IMR-90 (cell line): ENCODE measurements at regions not wholly inside any gene's neighbourhood (a gene's known extent, or its start where the extent isn't known, plus 50 kb on each side); places are given as distances from the start of the nearest gene placed in this dataset.

Experiments used
- BHLHE40 ChIP-seq: fragments of 150-350 bp; IDR thresholded peaks from 2 replicates; pipeline ENCODE4 v1.6.1; 2016; ENCODE audit warnings: mild to moderate bottlenecking, low read depth, low read length
- CEBPB ChIP-seq: IDR thresholded peaks from 2 replicates; pipeline ENCODE4 v1.6.1; 2012; ENCODE audit warnings: low read depth, low read length, improper control_type of control experiment
- CHD1 ChIP-seq: IDR thresholded peaks from 2 replicates; pipeline ENCODE4 v1.6.1; 2012; ENCODE audit warnings: low read depth, low read length, improper control_type of control experiment
- FOS ChIP-seq: fragments of 150-350 bp; IDR thresholded peaks from 2 replicates; pipeline ENCODE4 v1.6.1; 2016; ENCODE audit warnings: low read depth, low read length
- MAFK ChIP-seq: IDR thresholded peaks from 2 replicates; pipeline ENCODE4 v1.6.1; 2012; ENCODE audit warnings: low read depth, low read length, improper control_type of control experiment
- MAZ ChIP-seq: IDR thresholded peaks from 2 replicates; pipeline ENCODE4 v1.6.1; 2012; ENCODE audit warnings: low read depth, mild to moderate bottlenecking, low read length, improper control_type of control experiment, moderate library complexity, borderline replicate concordance
- MXI1 ChIP-seq: IDR thresholded peaks from 2 replicates; pipeline ENCODE4 v1.6.1; 2012; ENCODE audit warnings: low read depth, mild to moderate bottlenecking, low read length, moderate library complexity, borderline replicate concordance
- NFE2L2 ChIP-seq: fragments of 150-350 bp; IDR thresholded peaks from 2 replicates; pipeline ENCODE4 v1.6.1; 2016; ENCODE audit warnings: low read depth, mild to moderate bottlenecking, low read length
- POLR2A ChIP-seq: IDR thresholded peaks from 2 replicates; pipeline ENCODE4 v1.6.1; 2012; ENCODE audit warnings: mild to moderate bottlenecking, low read depth, low read length
- RCOR1 ChIP-seq: IDR thresholded peaks from 2 replicates; pipeline ENCODE4 v1.6.1; 2012; ENCODE audit warnings: mild to moderate bottlenecking, low read length, improper control_type of control experiment; ENCODE audit not compliant: insufficient replicate concordance
- RFX5 ChIP-seq: IDR thresholded peaks from 2 replicates; pipeline ENCODE4 v1.8.0; 2012; ENCODE audit warnings: low read depth, mild to moderate bottlenecking, low read length, moderate library complexity
- SMC3 ChIP-seq: fragments of 150-350 bp; IDR thresholded peaks from 2 replicates; pipeline ENCODE4 v1.6.1; 2016; ENCODE audit warnings: low read depth, mild to moderate bottlenecking, antibody characterized with exemption, low read length, moderate library complexity
- TF ChIP-seq, protein P1 (sequence below): conservative IDR thresholded peaks from 2 replicates; pipeline ENCODE4 v1.5.1; 2012; ENCODE audit warnings: mild to moderate bottlenecking, low read depth, low read length, improper control_type of control experiment
- TF ChIP-seq, protein P2 (sequence below): fragments of 150-350 bp; IDR thresholded peaks from 2 replicates; pipeline ENCODE4 v1.6.1; 2016; ENCODE audit warnings: low read depth, mild to moderate bottlenecking, low read length, moderate library complexity, borderline replicate concordance

- no peak for TF ChIP-seq FOS
- no peak for TF ChIP-seq POLR2A
- TF ChIP-seq, protein P1, sequence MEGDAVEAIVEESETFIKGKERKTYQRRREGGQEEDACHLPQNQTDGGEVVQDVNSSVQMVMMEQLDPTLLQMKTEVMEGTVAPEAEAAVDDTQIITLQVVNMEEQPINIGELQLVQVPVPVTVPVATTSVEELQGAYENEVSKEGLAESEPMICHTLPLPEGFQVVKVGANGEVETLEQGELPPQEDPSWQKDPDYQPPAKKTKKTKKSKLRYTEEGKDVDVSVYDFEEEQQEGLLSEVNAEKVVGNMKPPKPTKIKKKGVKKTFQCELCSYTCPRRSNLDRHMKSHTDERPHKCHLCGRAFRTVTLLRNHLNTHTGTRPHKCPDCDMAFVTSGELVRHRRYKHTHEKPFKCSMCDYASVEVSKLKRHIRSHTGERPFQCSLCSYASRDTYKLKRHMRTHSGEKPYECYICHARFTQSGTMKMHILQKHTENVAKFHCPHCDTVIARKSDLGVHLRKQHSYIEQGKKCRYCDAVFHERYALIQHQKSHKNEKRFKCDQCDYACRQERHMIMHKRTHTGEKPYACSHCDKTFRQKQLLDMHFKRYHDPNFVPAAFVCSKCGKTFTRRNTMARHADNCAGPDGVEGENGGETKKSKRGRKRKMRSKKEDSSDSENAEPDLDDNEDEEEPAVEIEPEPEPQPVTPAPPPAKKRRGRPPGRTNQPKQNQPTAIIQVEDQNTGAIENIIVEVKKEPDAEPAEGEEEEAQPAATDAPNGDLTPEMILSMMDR = no peak
- TF ChIP-seq BHLHE40 = no peak
- TF ChIP-seq, protein P2, sequence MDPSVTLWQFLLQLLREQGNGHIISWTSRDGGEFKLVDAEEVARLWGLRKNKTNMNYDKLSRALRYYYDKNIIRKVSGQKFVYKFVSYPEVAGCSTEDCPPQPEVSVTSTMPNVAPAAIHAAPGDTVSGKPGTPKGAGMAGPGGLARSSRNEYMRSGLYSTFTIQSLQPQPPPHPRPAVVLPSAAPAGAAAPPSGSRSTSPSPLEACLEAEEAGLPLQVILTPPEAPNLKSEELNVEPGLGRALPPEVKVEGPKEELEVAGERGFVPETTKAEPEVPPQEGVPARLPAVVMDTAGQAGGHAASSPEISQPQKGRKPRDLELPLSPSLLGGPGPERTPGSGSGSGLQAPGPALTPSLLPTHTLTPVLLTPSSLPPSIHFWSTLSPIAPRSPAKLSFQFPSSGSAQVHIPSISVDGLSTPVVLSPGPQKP = no peak
- no peak for TF ChIP-seq MXI1
- TF ChIP-seq CEBPB = no peak
- TF ChIP-seq RCOR1 = no peak
- TF ChIP-seq MAZ = no peak
- TF ChIP-seq MAFK = no peak
- no peak for TF ChIP-seq NFE2L2
- no peak for TF ChIP-seq RFX5
- TF ChIP-seq SMC3 = no peak
- no peak for TF ChIP-seq CHD1
These were observed 132.4 kb upstream of the FBXL4 start for GRCh38 chr6:99080191-99080590.
